Right hindlimb (tissue), 1 donor: ENCODE measurements at regions not wholly inside any gene's neighbourhood (a gene's known extent, or its start where the extent isn't known, plus 50 kb on each side); places are given as distances from the start of the nearest gene placed in this dataset.
"Not testable (repeated sequence)": the region's sequence is repeated elsewhere in the genome, so short reads cannot be mapped to it uniquely, and the experiment has no call there.

ENCODE experiments used
- DNase-seq: peaks from one replicate; pipeline ENCODE4 v3.0.0-alpha.2; 2018

GRCh38 chr16:86945166-86945900 is 367.0 kb downstream of the FOXL1 start:
- DNase-seq: no peak

- DNase-seq: no peak
Measured at GRCh38 chr16:86946396-86946795, 368.0 kb downstream of the FOXL1 start.

GRCh38 chr16:86946981-86947380 is 368.6 kb downstream of the FOXL1 start:
- no peak for DNase-seq

GRCh38 chr16:86948046-86948445 is 369.1 kb downstream of the C16orf95 start:
- DNase-seq: no peak

- no peak for DNase-seq
Measured at GRCh38 chr16:86949116-86949515, 368.1 kb downstream of the C16orf95 start.

GRCh38 chr16:86949630-86950029 is 367.6 kb downstream of the C16orf95 start:
- DNase-seq: no peak

- no peak for DNase-seq
Measured at GRCh38 chr16:86951041-86951822, 366.0 kb downstream of the C16orf95 start.

- no peak for DNase-seq
Measured at GRCh38 chr16:86951831-86952598, 365.2 kb downstream of the C16orf95 start.

- no peak for DNase-seq
Measured at GRCh38 chr16:86952769-86953168, 364.4 kb downstream of the C16orf95 start.

- DNase-seq: peak; percentile 61
Measured at GRCh38 chr16:86953631-86954391, 363.4 kb downstream of the C16orf95 start.

GRCh38 chr16:86955136-86955855 is 361.9 kb downstream of the C16orf95 start:
- peak; percentile 74 for DNase-seq

GRCh38 chr16:86956437-86956836 is 360.8 kb downstream of the C16orf95 start:
- DNase-seq: no peak

GRCh38 chr16:86957662-86958198 is 359.5 kb downstream of the C16orf95 start:
- not testable (repeated sequence) for DNase-seq

- DNase-seq: no peak
Measured at GRCh38 chr16:86958423-86958822, 358.8 kb downstream of the C16orf95 start.

- DNase-seq: peak; percentile 78
Measured at GRCh38 chr16:86959091-86959651, 358.0 kb downstream of the C16orf95 start.

GRCh38 chr16:86959729-86960128 is 357.5 kb downstream of the C16orf95 start:
- DNase-seq: no peak

GRCh38 chr16:86960266-86960665 is 356.9 kb downstream of the C16orf95 start:
- no peak for DNase-seq

GRCh38 chr16:86961171-86961601 is 356.0 kb downstream of the C16orf95 start:
- DNase-seq: peak; percentile 80

- DNase-seq: no peak
Measured at GRCh38 chr16:86962259-86962658, 354.9 kb downstream of the C16orf95 start.

GRCh38 chr16:86962913-86963312 is 354.3 kb downstream of the C16orf95 start:
- DNase-seq: no peak
